Smooth muscle cell (in vitro differentiated cells): ENCODE measurements at regions not wholly inside any gene's neighbourhood (a gene's known extent, or its start where the extent isn't known, plus 50 kb on each side); places are given as distances from the start of the nearest gene placed in this dataset.

Source experiments
- DNase-seq: peaks from one replicate; lab custom pipeline; 2025; ENCODE audit not compliant: unreplicated experiment; lab: John Stamatoyannopoulos, UW
- H2AFZ ChIP-seq: fragments of 200-600 bp; sonication (generic); 2 replicates; pipeline ENCODE4 v1.6.0; 2016; ENCODE audit warnings: antibody characterized with exemption, low read depth, mild to moderate bottlenecking
- H3F3A ChIP-seq: fragments of 200-600 bp; sonication (generic); 2 replicates; pipeline ENCODE4 v1.6.0; 2017; ENCODE audit warnings: antibody characterized with exemption, low read depth
- H3K27ac ChIP-seq: fragments of 200-600 bp; sonication (generic); 2 replicates; pipeline ENCODE4 v1.5.1; 2016; ENCODE audit warnings: low read depth, mild to moderate bottlenecking
- H3K27me3 ChIP-seq: fragments of 200-600 bp; sonication (generic); 2 replicates; pipeline ENCODE4 v1.6.1; 2016; ENCODE audit warnings: low read depth, mild to moderate bottlenecking
- H3K36me3 ChIP-seq: fragments of 200-600 bp; sonication (generic); 2 replicates; pipeline ENCODE4 v1.5.1; 2016; ENCODE audit warnings: low read depth
- H3K4me1 ChIP-seq: fragments of 200-600 bp; sonication (generic); 2 replicates; pipeline ENCODE4 v1.5.1; 2016; ENCODE audit warnings: low read depth
- H3K4me2 ChIP-seq: fragments of 200-600 bp; sonication (generic); 2 replicates; pipeline ENCODE4 v1.6.0; 2016; ENCODE audit warnings: mild to moderate bottlenecking
- H3K4me3 ChIP-seq: fragments of 200-600 bp; sonication (generic); 2 replicates; pipeline ENCODE4 v1.5.1; 2016; ENCODE audit warnings: mild to moderate bottlenecking
- H3K79me2 ChIP-seq: fragments of 200-600 bp; sonication (generic); 2 replicates; pipeline ENCODE4 v1.6.0; 2016; ENCODE audit warnings: low read depth, mild to moderate bottlenecking
- H3K9ac ChIP-seq: fragments of 200-600 bp; sonication (generic); 2 replicates; pipeline ENCODE4 v1.6.0; 2016; ENCODE audit warnings: low read depth
- H3K9me3 ChIP-seq: fragments of 200-600 bp; sonication (generic); replicated peaks from 2 replicates; pipeline ENCODE4 v1.5.1; 2016; ENCODE audit warnings: low read depth
- H4K20me1 ChIP-seq: fragments of 200-600 bp; sonication (generic); 2 replicates; pipeline ENCODE4 v1.6.0; 2016; ENCODE audit warnings: low read depth
- CTCF ChIP-seq: fragments of 200-600 bp; sonication (generic); IDR thresholded peaks from 2 replicates; pipeline ENCODE4 v1.5.1; 2017; ENCODE audit warnings: borderline replicate concordance, mild to moderate bottlenecking, antibody characterized with exemption; ENCODE audit not compliant: insufficient read depth, poor library complexity, severe bottlenecking
- WGBS: methylation state at CpG from one replicate; pipeline ENCODE4 v1.1.7; 2016; ENCODE audit warnings: low lambda C conversion rate; 5-methylcytosine and 5-hydroxymethylcytosine counted together

- Histone ChIP-seq H3K4me2 (no peak overlapping the region), H3F3A (no peaks in the 10 kb centered on the region), H3K9ac (no peak overlapping the region), H4K20me1 (no peaks in the 10 kb centered on the region), H3K4me3 (no peak overlapping the region), H3K4me1 (no peaks in the 10 kb centered on the region), H3K27me3 (no peaks in the 10 kb centered on the region), H3K79me2 (no peaks in the 10 kb centered on the region), H3K9me3 (no peaks in the 10 kb centered on the region), H3K36me3 (no peaks in the 10 kb centered on the region), H3K27ac (no peak overlapping the region), H2AFZ (no peak overlapping the region)
- no peak for DNase-seq
- no peak for TF ChIP-seq CTCF
- 71% methylated on average over 5 of the region's 5 CpGs for WGBS
These were observed 101.9 kb upstream of the SLITRK2 start for GRCh38 chrX:145715641-145716138.

- no peaks in the 10 kb centered on the region for H4K20me1 ChIP-seq
- no peaks in the 10 kb centered on the region for H3K36me3 ChIP-seq
- no peaks in the 10 kb centered on the region for H3F3A ChIP-seq
- H3K4me3 ChIP-seq: no peak overlapping the region
- H3K27me3 ChIP-seq: no peaks in the 10 kb centered on the region
- H3K4me1 ChIP-seq: no peaks in the 10 kb centered on the region
- no peak overlapping the region for H3K27ac ChIP-seq
- no peaks in the 10 kb centered on the region for H3K79me2 ChIP-seq
- H3K4me2 ChIP-seq: no peak overlapping the region
- H3K9me3 ChIP-seq: no peaks in the 10 kb centered on the region
- DNase-seq: no peak
- no peak overlapping the region for H3K9ac ChIP-seq
- 91% methylated on average over 2 of the region's 2 CpGs for WGBS
- TF ChIP-seq CTCF: no peak
- H2AFZ ChIP-seq: no peak overlapping the region
These were observed 101.4 kb upstream of the SLITRK2 start for GRCh38 chrX:145716226-145716625.

GRCh38 chrX:145727476-145727875 lies 90.2 kb upstream of the SLITRK2 start:
- Histone ChIP-seq H3K4me1 (no peaks in the 10 kb centered on the region), H2AFZ (no peak overlapping the region), H3K79me2 (no peaks in the 10 kb centered on the region), H4K20me1 (no peaks in the 10 kb centered on the region), H3K36me3 (no peaks in the 10 kb centered on the region), H3F3A (no peaks in the 10 kb centered on the region), H3K9ac (no peak overlapping the region), H3K27ac (no peak overlapping the region), H3K4me3 (no peak overlapping the region), H3K9me3 (no peaks in the 10 kb centered on the region), H3K4me2 (no peak overlapping the region), H3K27me3 (no peaks in the 10 kb centered on the region)
- WGBS: 65% methylated on average over 5 of the region's 5 CpGs
- DNase-seq: no peak
- no peak for TF ChIP-seq CTCF

GRCh38 chrX:145729635-145730034 lies 88.0 kb upstream of the SLITRK2 start:
- Histone ChIP-seq H2AFZ (no peak overlapping the region), H3K27me3 (no peaks in the 10 kb centered on the region), H3K9ac (no peak overlapping the region), H3K4me3 (no peak overlapping the region), H3K4me2 (no peak overlapping the region), H3K9me3 (no peaks in the 10 kb centered on the region), H3K27ac (no peak overlapping the region), H3F3A (no peaks in the 10 kb centered on the region), H3K4me1 (no peaks in the 10 kb centered on the region), H3K79me2 (no peaks in the 10 kb centered on the region), H3K36me3 (no peaks in the 10 kb centered on the region), H4K20me1 (no peaks in the 10 kb centered on the region)
- no peak for TF ChIP-seq CTCF
- 73% methylated on average over 6 of the region's 6 CpGs for WGBS
- DNase-seq: no peak
